Endothelial cell of umbilical vein (primary cell): ENCODE measurements at regions not wholly inside any gene's neighbourhood (a gene's known extent, or its start where the extent isn't known, plus 50 kb on each side); places are given as distances from the start of the nearest gene placed in this dataset.

Experiments used
- BruUV-seq: library from RNA; stranded (reverse); fragments of 400-500 nt; replicated peaks from 2 replicates; lab custom pipeline; 2021; lab: Mats Ljungman, UMichigan
- CTCF ChIA-PET: fragments of 300-600, 350-600 bp; sonication (Branson Sonifier 250); formaldehyde crosslinking; loops from one replicate; lab custom pipeline; 2021; ENCODE audit warnings: antibody characterized with exemption, inconsistent platforms; lab: Charles Lee
- POLR2A ChIA-PET: fragments of 300-600, 350-600 bp; sonication (Branson Sonifier 250); formaldehyde crosslinking; loops from one replicate; lab custom pipeline; 2021; ENCODE audit warnings: antibody characterized with exemption, inconsistent platforms; lab: Charles Lee
- DNase-seq: peaks from one replicate; pipeline ENCODE4 v3.0.0-alpha.2; 2011; ENCODE audit warnings: low read depth, low spot score
- FAIRE-seq: peaks from 2 replicates; lab custom pipeline; 2011; peaks lifted over from hg19 to GRCh38; lab: Jason Lieb, UNC
- H2AFZ ChIP-seq: 2 replicates; pipeline ENCODE4 v1.6.0; 2012; ENCODE audit warnings: low read depth, low read length, control low read depth, inconsistent platforms
- H3K27ac ChIP-seq: 2 replicates; pipeline ENCODE4 v1.5.1; 2011; ENCODE audit warnings: low read depth, mild to moderate bottlenecking, control low read depth, low read length, moderate library complexity; ENCODE audit not compliant: insufficient read depth
- H3K27me3 ChIP-seq, 2 experiments: 2 replicates each; pipeline versions ENCODE4 v1.6.0 to v1.6.1; 2011; ENCODE audit warnings: low read length in 2 of 2, mixed read lengths in 1 of 2; ENCODE audit not compliant: control insufficient read depth in 2 of 2, insufficient read depth in 2 of 2
- H3K36me3 ChIP-seq, 2 experiments: 2 replicates in 1 of 2; 3 replicates in 1 of 2; pipeline ENCODE4 v1.5.1; 2011; ENCODE audit warnings: low read length in 2 of 2, mild to moderate bottlenecking in 1 of 2, moderate library complexity in 1 of 2; ENCODE audit not compliant: control insufficient read depth in 2 of 2, insufficient read depth in 2 of 2; ENCODE audit errors: extremely low read depth in 1 of 2
- H3K4me1 ChIP-seq: 3 replicates; pipeline ENCODE4 v1.5.1; 2011; ENCODE audit warnings: mild to moderate bottlenecking, low read length; ENCODE audit not compliant: control insufficient read depth, insufficient read depth; ENCODE audit errors: extremely low read depth
- H3K4me2 ChIP-seq: 2 replicates; pipeline ENCODE4 v1.6.1; 2011; ENCODE audit warnings: low read length, control low read depth, mixed read lengths; ENCODE audit not compliant: insufficient read depth
- H3K4me3 ChIP-seq, 3 experiments: fragments of 200-600 bp in 1 of 3; sonication (generic), shearing (Covaris generic) in 1 of 3; replicated peaks in 1 of 3; 2 replicates each; pipeline ENCODE4 v1.5.1; 2011 to 2016; ENCODE audit warnings: control low read depth in 3 of 3, low read length in 3 of 3, mild to moderate bottlenecking in 2 of 3, inconsistent platforms in 1 of 3, low read depth in 1 of 3, moderate library complexity in 1 of 3; ENCODE audit not compliant: insufficient read depth in 1 of 3
- H3K79me2 ChIP-seq: 2 replicates; pipeline ENCODE4 v1.6.0; 2012; ENCODE audit warnings: low read length, inconsistent platforms; ENCODE audit not compliant: control insufficient read depth, insufficient read depth
- H3K9ac ChIP-seq: replicated peaks from 2 replicates; pipeline ENCODE3; 2011; ENCODE audit warnings: low read length, control low read depth; ENCODE audit not compliant: insufficient read depth; ENCODE audit errors: extremely low read depth
- H3K9me1 ChIP-seq: replicated peaks from 3 replicates; pipeline ENCODE4 v1.6.0; 2011; ENCODE audit warnings: mild to moderate bottlenecking, low read length; ENCODE audit not compliant: control insufficient read depth, insufficient read depth; ENCODE audit errors: extremely low read depth
- H3K9me3 ChIP-seq: replicated peaks from 2 replicates; pipeline ENCODE4 v1.5.1; 2012; ENCODE audit warnings: low read length, inconsistent platforms; ENCODE audit not compliant: control insufficient read depth, insufficient read depth
- H4K20me1 ChIP-seq: replicated peaks from 2 replicates; pipeline ENCODE3; 2011; ENCODE audit warnings: mild to moderate bottlenecking, low read length; ENCODE audit not compliant: control insufficient read depth, insufficient read depth; ENCODE audit errors: extremely low read depth
- EZH2 ChIP-seq: IDR thresholded peaks from 2 replicates; pipeline ENCODE4 v1.6.1; 2012; ENCODE audit warnings: borderline replicate concordance, low read depth, mild to moderate bottlenecking, moderate library complexity, low read length, inconsistent platforms; ENCODE audit not compliant: severe bottlenecking
- JUN ChIP-seq: IDR thresholded peaks from 2 replicates; pipeline ENCODE4 v1.6.1; 2011; ENCODE audit warnings: borderline replicate concordance, low read depth; ENCODE audit not compliant: insufficient read length, insufficient read depth
- POLR2A ChIP-seq: IDR thresholded peaks from 2 replicates; pipeline ENCODE4 v1.6.1; 2012; ENCODE audit warnings: low read depth, mild to moderate bottlenecking, control low read depth, low read length
- POLR2AphosphoS5 ChIP-seq: IDR thresholded peaks from 2 replicates; pipeline ENCODE4 v1.6.1; 2012; ENCODE audit warnings: low read depth, mild to moderate bottlenecking, control low read depth, low read length, moderate library complexity; ENCODE audit not compliant: insufficient read depth
- dilution Hi-C: fragments of 300-500 bp; cut with MboI; formaldehyde crosslinking; loops from one replicate; pipeline ENCODE4 v1.15.0; 2019; ENCODE audit warnings: low sequenced_read_pairs; ENCODE audit not compliant: extremely low pct_ligation_motif_present
- intact Hi-C: fragments of 100-400 bp; cut with micrococcal nuclease; formaldehyde crosslinking; loops from one replicate; pipeline ENCODE4 v1.10.0; 2022

DNA sequence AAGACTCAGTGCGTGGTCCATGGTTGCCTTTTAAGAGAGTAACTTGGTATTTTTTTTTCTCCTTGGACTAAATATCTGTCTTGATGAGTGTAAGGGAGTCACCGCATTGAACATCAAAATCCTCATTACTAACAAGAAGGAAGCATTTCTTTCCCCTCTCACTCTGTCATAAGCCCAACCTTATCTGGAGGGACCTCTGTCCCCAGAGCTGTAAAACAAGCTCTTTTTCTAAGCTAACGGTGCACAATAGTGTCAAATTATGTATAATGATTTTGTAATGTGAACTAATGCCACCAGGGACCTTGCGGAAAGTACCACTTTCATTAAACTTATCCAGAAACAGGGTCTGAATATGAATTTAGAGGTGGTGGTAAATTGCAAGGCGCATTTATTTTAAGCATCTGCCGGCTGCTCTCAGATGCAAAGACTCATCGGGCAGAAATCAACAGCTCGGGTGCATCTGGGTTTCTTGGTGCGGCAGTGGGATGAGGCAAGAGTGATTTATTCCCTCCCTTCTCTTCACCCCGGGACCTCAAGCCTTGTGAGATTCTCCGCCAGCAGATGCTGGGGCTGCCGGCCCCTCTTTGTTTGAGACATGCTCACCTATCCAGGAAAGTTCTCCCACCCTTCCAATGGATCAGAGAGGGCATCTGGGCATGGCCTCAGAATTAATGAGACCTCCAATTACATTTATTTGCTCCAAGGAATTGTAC is 95.2 kb upstream of the IRX3 start:
- no peak for DNase-seq
- Histone ChIP-seq H4K20me1 (no peaks in the 10 kb centered on the region), H3K27me3 (no peaks in the 10 kb centered on the region), H2AFZ (no peak overlapping the region), H3K4me3 (no peak overlapping the region), H3K9me3 (no peaks in the 10 kb centered on the region), H3K27ac (no peak overlapping the region), H3K36me3 (no peaks in the 10 kb centered on the region), H3K4me1 (no peaks in the 10 kb centered on the region), H3K9ac (no peak overlapping the region), H3K9me1 (no peaks in the 10 kb centered on the region), H3K79me2 (no peaks in the 10 kb centered on the region), H3K4me2 (no peak overlapping the region)
- FAIRE-seq: no peak
- dilution Hi-C loops (no loop called here), intact Hi-C loops (no loop called here)
- TF ChIP-seq EZH2 (no peak), JUN (no peak), POLR2AphosphoS5 (no peak), POLR2A (no peak)
- ChIA-PET POLR2A (no interaction called here), CTCF (no interaction called here)
- no TSS peak for BruUV-seq

DNA sequence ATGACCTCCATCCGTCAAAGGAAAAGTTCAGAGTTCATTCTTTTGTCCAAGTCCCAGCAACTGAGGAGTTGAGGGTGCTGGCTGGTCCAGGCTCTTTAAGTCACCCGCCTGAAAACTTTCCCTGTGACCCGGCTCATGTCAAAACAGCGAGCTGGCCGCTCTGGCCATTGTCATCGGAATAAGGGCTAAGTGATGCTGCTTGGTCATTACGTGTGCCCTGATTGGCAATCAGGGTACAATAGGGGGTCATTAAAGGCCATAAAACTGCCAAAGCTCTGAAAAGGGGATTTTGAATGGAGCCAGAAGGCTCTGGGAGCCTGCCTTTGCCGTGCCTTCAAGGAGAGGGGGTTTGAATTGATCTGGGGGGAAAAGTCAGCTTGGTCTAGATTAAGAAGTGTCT is 88.5 kb upstream of the IRX3 start:
- Histone ChIP-seq H3K36me3 (no peaks in the 10 kb centered on the region), H3K27ac (no peak overlapping the region), H3K9me3 (no peaks in the 10 kb centered on the region), H3K27me3 (no peaks in the 10 kb centered on the region), H2AFZ (no peak overlapping the region), H3K4me3 (no peak overlapping the region), H3K79me2 (no peaks in the 10 kb centered on the region), H3K4me1 (no peaks in the 10 kb centered on the region), H3K4me2 (no peak overlapping the region), H3K9ac (no peak overlapping the region), H3K9me1 (no peaks in the 10 kb centered on the region), H4K20me1 (no peaks in the 10 kb centered on the region)
- ChIA-PET POLR2A (no interaction called here), CTCF (interaction anchor here (1.6 kb wide), 1 partner anchor 13 kb away, joined by 4 read pairs; no protein-coding TSS in a partner anchor)
- FAIRE-seq (no peak), DNase-seq (no peak)
- no TSS peak for BruUV-seq
- dilution Hi-C loops: no loop called here
- intact Hi-C loops: no loop called here
- no peak for TF ChIP-seq EZH2
